HepG2 (cell line): ENCODE measurements at regions not wholly inside any gene's neighbourhood (a gene's known extent, or its start where the extent isn't known, plus 50 kb on each side); places are given as distances from the start of the nearest gene placed in this dataset.

Source experiments
- CBFB ChIP-seq: sonication (generic); formaldehyde crosslinking; IDR thresholded peaks from 2 replicates; pipeline ENCODE4 v1.4.0; 2020; ENCODE audit warnings: missing genetic modification reagents
- IRF2 ChIP-seq: IDR thresholded peaks from 2 replicates; pipeline ENCODE4 v1.6.1; 2018; ENCODE audit warnings: missing genetic modification reagents, missing compliant biosample characterization
- KDM4B ChIP-seq: sonication (generic); formaldehyde crosslinking; IDR thresholded peaks from 2 replicates; pipeline ENCODE4 v1.4.0; 2020; ENCODE audit warnings: missing genetic modification reagents
- MXD1 ChIP-seq: sonication (generic); formaldehyde crosslinking; IDR thresholded peaks from 2 replicates; pipeline ENCODE4 v1.4.0; 2020; ENCODE audit warnings: mild to moderate bottlenecking, missing genetic modification reagents
- MYC ChIP-seq: sonication (generic); formaldehyde crosslinking; IDR thresholded peaks from 2 replicates; pipeline ENCODE4 v1.9.0; 2021; ENCODE audit warnings: missing genetic modification reagents, borderline replicate concordance
- POLR2A ChIP-seq, 2 experiments: IDR thresholded peaks; 2 replicates each; pipeline ENCODE4 v1.6.1; 2011; ENCODE audit warnings: low read depth in 2 of 2, low read length in 2 of 2, mild to moderate bottlenecking in 1 of 2, moderate library complexity in 1 of 2; ENCODE audit not compliant: insufficient read depth in 1 of 2
- RAD21 ChIP-seq: fragments of 450-650 bp; formaldehyde crosslinking; IDR thresholded peaks from 2 replicates; pipeline ENCODE4 v1.5.0; 2020; ENCODE audit warnings: mild to moderate bottlenecking
- U2AF2 ChIP-seq: fragments of 200-400 bp; formaldehyde crosslinking; IDR thresholded peaks from 2 replicates; pipeline ENCODE4 v1.6.1; 2017; ENCODE audit warnings: low read depth, mild to moderate bottlenecking, low read length
- ZMYM2 ChIP-seq: sonication (generic); formaldehyde crosslinking; IDR thresholded peaks from 2 replicates; pipeline ENCODE4 v1.8.0; 2022; ENCODE audit warnings: mild to moderate bottlenecking, missing genetic modification reagents
- ZNF225 ChIP-seq: sonication (generic); formaldehyde crosslinking; IDR thresholded peaks from 2 replicates; pipeline ENCODE4 v1.4.0; 2020; ENCODE audit warnings: mild to moderate bottlenecking, missing genetic modification reagents
- ZNF354B ChIP-seq: sonication (generic); formaldehyde crosslinking; IDR thresholded peaks from 2 replicates; pipeline ENCODE4 v1.8.0; 2022; ENCODE audit warnings: mild to moderate bottlenecking, missing genetic modification reagents
- ZNF589 ChIP-seq: sonication (generic); formaldehyde crosslinking; conservative IDR thresholded peaks from 2 replicates; pipeline ENCODE4 v1.8.0; 2022; ENCODE audit warnings: mild to moderate bottlenecking, moderate library complexity, missing genetic modification reagents
- ZNF709 ChIP-seq: sonication (generic); formaldehyde crosslinking; IDR thresholded peaks from 2 replicates; pipeline ENCODE4 v1.5.0; 2020; ENCODE audit warnings: mild to moderate bottlenecking, missing genetic modification reagents
- ZNF740 ChIP-seq: sonication (generic); formaldehyde crosslinking; IDR thresholded peaks from 2 replicates; pipeline ENCODE4 v1.4.0; 2020; ENCODE audit warnings: missing genetic modification reagents

GRCh38 chr11:90919332-90919731, 696.5 kb upstream of the CHORDC1 start:
- TF ChIP-seq POLR2A (IDR thresholded peaks at IDR 0.05; ENCODE audit: insufficient read depth in 1 of 2, low read depth in 2 of 2, low read length in 2 of 2) (no peak), ZNF354B (CRISPR knock-in tag) (no peak), ZNF225 (CRISPR knock-in tag) (no peak), U2AF2 (no peak), ZNF589 (CRISPR knock-in tag) (no peak), MYC (CRISPR knock-in tag) (no peak), KDM4B (CRISPR knock-in tag) (no peak), ZNF709 (CRISPR knock-in tag) (no peak), MXD1 (CRISPR knock-in tag) (no peak), ZMYM2 (CRISPR knock-in tag) (no peak), ZNF740 (no peak), CBFB (CRISPR knock-in tag) (no peak), IRF2 (CRISPR knock-in tag) (no peak), RAD21 (CRISPR knock-in tag) (no peak)
